Fibroblast of lung (primary cell): ENCODE measurements at regions not wholly inside any gene's neighbourhood (a gene's known extent, or its start where the extent isn't known, plus 50 kb on each side); places are given as distances from the start of the nearest gene placed in this dataset.
"Not testable (repeated sequence)": the region's sequence is repeated elsewhere in the genome, so short reads cannot be mapped to it uniquely, and the experiment has no call there.

Experiments
- EZH2 ChIP-seq: IDR thresholded peaks from 2 replicates; pipeline ENCODE4 v1.5.1; 2012; ENCODE audit warnings: low read length, control low read depth, mild to moderate bottlenecking; ENCODE audit errors: missing control alignments
- TF ChIP-seq, protein P1 (sequence below), 2 donors: IDR thresholded peaks in 1 of 2; conservative IDR thresholded peaks in 1 of 2; 1 replicate in 1 of 2; 2 replicates in 1 of 2; pipeline ENCODE4 v1.5.1; 2011 to 2012; ENCODE audit warnings: low read length in 2 of 2, control low read depth in 1 of 2, inconsistent platforms in 1 of 2, low read depth in 1 of 2, mild to moderate bottlenecking in 1 of 2

GRCh38 chr5:66293851-66294250, 149.8 kb downstream of the SREK1 start:
- TF ChIP-seq, protein P1, sequence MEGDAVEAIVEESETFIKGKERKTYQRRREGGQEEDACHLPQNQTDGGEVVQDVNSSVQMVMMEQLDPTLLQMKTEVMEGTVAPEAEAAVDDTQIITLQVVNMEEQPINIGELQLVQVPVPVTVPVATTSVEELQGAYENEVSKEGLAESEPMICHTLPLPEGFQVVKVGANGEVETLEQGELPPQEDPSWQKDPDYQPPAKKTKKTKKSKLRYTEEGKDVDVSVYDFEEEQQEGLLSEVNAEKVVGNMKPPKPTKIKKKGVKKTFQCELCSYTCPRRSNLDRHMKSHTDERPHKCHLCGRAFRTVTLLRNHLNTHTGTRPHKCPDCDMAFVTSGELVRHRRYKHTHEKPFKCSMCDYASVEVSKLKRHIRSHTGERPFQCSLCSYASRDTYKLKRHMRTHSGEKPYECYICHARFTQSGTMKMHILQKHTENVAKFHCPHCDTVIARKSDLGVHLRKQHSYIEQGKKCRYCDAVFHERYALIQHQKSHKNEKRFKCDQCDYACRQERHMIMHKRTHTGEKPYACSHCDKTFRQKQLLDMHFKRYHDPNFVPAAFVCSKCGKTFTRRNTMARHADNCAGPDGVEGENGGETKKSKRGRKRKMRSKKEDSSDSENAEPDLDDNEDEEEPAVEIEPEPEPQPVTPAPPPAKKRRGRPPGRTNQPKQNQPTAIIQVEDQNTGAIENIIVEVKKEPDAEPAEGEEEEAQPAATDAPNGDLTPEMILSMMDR (conservative IDR thresholded peaks at IDR 0.05 in 1 of 2, IDR thresholded peaks at IDR 0.05 in 1 of 2; ENCODE audit: low read depth in 1 of 2, low read length in 2 of 2): not testable (repeated sequence)
- not testable (repeated sequence) for TF ChIP-seq EZH2
